ENCODE measurements at regions not wholly inside any gene's neighbourhood (a gene's known extent, or its start where the extent isn't known, plus 50 kb on each side); places are given as distances from the start of the nearest gene placed in this dataset.
"Not testable (repeated sequence)": the region's sequence is repeated elsewhere in the genome, so short reads cannot be mapped to it uniquely, and the experiment has no call there.

DNA sequence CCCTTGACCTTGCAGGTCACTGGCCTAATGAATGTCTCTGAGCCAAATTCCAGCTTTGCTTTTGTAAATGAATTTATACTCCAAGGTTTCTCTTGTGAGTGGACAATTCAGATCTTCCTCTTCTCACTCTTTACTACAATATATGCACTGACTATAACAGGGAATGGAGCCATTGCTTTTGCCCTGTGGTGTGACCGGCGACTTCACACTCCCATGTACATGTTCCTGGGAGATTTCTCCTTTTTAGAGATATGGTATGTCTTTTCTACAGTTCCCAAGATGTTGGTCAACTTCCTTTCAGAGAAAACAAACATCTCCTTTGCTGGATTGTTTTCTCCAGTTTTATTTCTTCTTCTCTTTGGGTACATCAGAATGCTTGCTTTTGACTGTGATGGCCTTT is 213.1 kb downstream of the POTEM start:
- in situ Hi-C loops (cut with MboI; ENCODE audit: low sequenced_read_pairs in 4 of 4); H3K4me1 ChIP-seq; H3K36me3 ChIP-seq; intact Hi-C loops (cut with DNase I; ENCODE audit: low total_unique reads); ATAC-seq; H3K9me3 ChIP-seq; H3K27ac ChIP-seq; H3K27me3 ChIP-seq; H3K4me3 ChIP-seq; DNase-seq: not testable (repeated sequence)

DNA sequence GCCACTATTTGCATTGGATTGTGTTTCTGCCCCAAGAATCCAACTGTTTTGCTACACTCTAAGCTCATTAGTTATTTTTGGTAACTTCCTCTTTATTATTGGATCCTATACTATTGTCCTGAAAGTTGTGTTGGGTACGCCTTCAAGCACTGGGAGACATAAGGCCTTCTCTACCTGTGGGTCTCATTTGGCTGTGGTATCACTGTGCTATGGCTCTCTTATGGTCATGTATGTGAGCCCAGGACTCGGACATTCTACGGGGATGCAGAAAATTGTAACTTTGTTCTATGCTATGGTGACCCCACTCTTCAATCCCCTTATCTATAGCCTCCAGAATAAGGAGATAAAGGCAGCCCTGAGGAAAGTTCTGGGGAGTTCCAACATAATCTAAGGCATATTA is 213.6 kb downstream of the POTEM start:
- in situ Hi-C loops (cut with MboI; ENCODE audit: low sequenced_read_pairs in 4 of 4); H3K9me3 ChIP-seq; H3K27ac ChIP-seq; H3K27me3 ChIP-seq; intact Hi-C loops (cut with DNase I; ENCODE audit: low total_unique reads); H3K4me3 ChIP-seq; DNase-seq; H3K36me3 ChIP-seq; H3K4me1 ChIP-seq; ATAC-seq: not testable (repeated sequence)

DNA sequence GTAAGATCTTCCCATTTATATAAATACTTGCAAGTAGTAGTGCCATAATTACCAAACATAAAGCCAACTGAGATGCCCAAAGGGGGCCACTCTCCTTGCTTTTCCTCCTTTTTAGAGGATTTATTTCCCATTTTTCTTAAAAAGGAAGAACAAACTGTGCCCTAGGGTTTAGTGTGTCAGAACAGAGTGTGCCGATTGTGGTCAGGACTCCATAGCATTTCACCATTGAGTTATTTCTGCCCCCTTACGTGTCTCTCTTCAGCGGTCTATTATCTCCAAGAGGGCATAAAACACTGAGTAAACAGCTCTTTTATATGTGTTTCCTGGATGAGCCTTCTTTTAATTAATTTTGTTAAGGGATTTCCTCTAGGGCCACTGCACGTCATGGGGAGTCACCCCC is 227.9 kb downstream of the POTEM start:
- H3K36me3 ChIP-seq; H3K4me3 ChIP-seq; H3K27me3 ChIP-seq; H3K9me3 ChIP-seq; in situ Hi-C loops (cut with MboI; ENCODE audit: low sequenced_read_pairs in 4 of 4); ATAC-seq; DNase-seq; H3K27ac ChIP-seq; H3K4me1 ChIP-seq; intact Hi-C loops (cut with DNase I; ENCODE audit: low total_unique reads): not testable (repeated sequence)

DNA sequence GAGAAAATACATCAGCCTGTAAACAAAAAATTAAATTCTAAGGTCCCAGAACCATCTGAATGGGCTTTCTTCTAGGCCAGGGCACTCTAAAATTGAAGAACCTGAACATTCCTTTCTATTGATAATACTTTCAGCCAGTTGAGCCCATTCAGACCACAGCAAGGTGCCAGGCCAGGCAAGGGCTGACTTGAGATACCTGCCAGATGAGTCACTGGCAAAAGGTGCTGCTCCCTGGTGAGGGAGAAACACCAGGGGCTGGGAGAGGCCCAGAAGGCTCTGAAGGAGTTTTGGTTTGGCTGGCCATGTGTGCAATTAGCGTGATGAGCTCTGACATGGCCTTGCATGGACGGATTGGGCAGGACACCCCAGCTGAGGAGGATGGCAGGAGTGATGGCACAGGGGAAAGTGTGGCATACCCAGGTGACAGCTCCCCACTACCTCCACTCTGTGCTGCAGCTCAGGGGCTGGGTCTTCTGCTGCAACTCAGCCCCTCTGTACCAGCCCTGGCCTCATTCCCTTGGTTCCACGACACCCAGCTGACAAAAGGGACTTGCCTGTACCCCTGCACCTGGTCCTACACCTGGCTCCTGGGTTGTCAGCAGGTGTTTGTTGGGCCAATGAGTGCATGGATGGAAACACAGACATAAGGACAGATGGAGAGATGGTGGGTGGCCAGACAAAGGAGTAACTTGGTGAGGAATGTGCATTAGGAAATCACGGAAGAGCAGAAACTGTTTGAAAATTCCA is 230.4 kb downstream of the POTEM start:
- H3K27me3 ChIP-seq; H3K4me1 ChIP-seq; in situ Hi-C loops (cut with MboI; ENCODE audit: low sequenced_read_pairs in 4 of 4); H3K4me3 ChIP-seq; H3K27ac ChIP-seq; ATAC-seq; intact Hi-C loops (cut with DNase I; ENCODE audit: low total_unique reads); DNase-seq; H3K9me3 ChIP-seq; H3K36me3 ChIP-seq: not testable (repeated sequence)

DNA sequence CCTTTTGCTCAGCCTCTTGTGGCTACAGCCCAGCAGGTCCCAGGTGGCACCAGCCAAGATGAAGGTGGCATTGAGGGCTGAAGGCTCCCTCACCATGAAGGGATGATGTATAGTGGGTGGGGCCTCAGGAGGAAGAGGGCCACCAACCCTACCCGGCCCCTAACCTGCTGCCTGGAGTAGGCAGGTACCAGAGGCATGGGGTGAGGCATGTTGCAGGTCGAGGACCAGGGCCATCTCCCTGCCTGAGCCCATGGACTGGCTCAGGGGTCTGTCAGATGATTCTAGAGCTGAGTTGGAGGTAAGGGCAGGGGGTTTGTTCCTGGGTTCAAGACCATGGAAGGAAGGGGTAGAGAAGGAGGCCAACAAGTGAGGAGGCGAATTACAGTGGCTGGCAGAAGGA is 231.1 kb downstream of the POTEM start:
- in situ Hi-C loops (cut with MboI; ENCODE audit: low sequenced_read_pairs in 4 of 4); DNase-seq; ATAC-seq; H3K9me3 ChIP-seq; H3K27ac ChIP-seq; H3K36me3 ChIP-seq; H3K4me1 ChIP-seq; H3K27me3 ChIP-seq; intact Hi-C loops (cut with DNase I; ENCODE audit: low total_unique reads); H3K4me3 ChIP-seq: not testable (repeated sequence)

DNA sequence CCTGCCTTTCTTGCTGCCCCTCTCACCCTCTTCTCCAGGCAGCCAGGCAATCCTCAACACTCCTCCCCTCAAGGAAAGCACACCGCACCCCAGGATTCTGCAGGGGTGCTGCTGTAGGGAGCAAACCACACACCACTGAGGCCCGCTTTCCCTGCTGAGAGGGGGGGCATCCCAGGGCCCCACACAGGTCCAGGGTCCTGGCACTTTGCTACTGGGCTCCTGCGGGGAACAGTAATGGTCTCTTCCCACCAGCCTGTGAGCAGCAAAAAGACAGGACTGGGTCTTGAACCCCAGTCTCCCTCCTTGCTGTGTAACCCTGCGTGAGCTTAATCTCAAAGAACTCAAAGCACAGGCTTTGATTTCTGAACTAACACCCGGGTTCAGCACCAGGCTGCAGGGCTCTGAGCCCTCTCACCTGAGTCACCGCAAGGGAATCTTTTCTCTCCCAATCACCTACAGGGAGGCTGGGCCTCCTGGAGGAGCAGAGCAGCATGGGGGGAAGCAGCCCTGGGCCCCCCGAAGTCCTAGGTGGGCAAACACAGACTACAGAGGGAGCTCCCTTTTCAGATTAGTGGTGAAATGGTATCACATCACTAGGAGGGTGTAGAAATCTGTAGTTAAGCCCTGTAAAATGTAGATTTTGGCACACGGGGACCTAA is 232.6 kb downstream of the POTEG start:
- H3K9me3 ChIP-seq; H3K27ac ChIP-seq; ATAC-seq; H3K4me3 ChIP-seq; DNase-seq; intact Hi-C loops (cut with DNase I; ENCODE audit: low total_unique reads); in situ Hi-C loops (cut with MboI; ENCODE audit: low sequenced_read_pairs in 4 of 4); H3K36me3 ChIP-seq; H3K4me1 ChIP-seq; H3K27me3 ChIP-seq: not testable (repeated sequence)

DNA sequence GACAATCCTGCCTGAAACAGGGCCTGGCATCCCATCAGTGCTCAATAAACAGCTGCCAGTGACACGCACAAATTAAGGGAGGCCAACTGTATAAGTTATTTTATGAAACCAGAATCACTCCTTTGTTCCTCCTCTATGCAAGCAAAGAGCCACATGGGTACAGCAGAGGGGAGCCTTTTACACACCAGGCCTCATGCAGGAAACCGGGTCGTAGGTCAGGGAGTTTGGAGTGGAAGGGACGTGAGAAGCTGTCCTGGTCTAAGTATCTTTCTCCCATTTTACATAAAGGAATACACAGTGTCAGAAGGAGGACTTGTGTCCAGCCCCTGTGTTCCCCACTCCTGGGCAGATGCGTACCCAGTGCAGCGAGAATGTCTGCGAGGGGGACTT is 232.1 kb downstream of the POTEG start:
- H3K27ac ChIP-seq; H3K36me3 ChIP-seq; H3K4me3 ChIP-seq; ATAC-seq; intact Hi-C loops (cut with DNase I; ENCODE audit: low total_unique reads); in situ Hi-C loops (cut with MboI; ENCODE audit: low sequenced_read_pairs in 4 of 4); DNase-seq; H3K9me3 ChIP-seq; H3K4me1 ChIP-seq; H3K27me3 ChIP-seq: not testable (repeated sequence)

DNA sequence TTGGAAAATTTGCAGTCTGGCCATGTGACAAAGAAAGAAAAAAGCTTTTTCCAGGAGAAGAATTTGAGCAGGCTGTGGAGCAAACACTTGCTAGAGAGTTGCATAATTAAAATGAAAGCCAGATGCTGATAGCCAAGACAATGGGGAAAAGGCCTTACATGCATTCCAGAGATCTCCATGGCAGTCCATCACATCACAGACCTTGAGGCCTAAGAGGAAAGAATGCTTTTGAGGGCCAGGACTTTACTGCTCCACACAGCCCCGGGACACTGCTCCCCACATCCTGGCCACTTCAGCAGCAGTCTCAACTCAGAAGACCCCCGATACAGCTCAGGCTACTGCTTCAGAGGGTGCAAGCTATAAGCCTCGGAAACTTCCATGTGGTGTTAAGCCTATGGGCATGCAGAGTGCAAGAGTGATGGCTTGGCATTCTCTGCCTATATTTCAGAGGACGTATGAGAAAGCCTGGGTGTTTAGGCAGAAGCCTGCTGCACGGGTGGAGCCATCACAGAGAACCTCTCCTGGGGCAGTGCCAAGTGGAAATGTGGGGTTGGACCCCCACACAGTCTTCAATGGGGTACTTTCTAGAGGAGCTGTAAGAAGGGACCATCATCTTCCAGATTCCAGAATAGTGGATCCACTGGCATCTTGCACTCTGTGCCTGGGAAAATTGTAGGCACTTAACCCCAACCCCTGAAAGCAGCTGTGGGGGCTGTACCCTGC is 230.7 kb downstream of the POTEG start:
- H3K36me3 ChIP-seq; ATAC-seq; H3K4me1 ChIP-seq; H3K4me3 ChIP-seq; intact Hi-C loops (cut with DNase I; ENCODE audit: low total_unique reads); H3K27ac ChIP-seq; H3K27me3 ChIP-seq; DNase-seq; H3K9me3 ChIP-seq; in situ Hi-C loops (cut with MboI; ENCODE audit: low sequenced_read_pairs in 4 of 4): not testable (repeated sequence)

DNA sequence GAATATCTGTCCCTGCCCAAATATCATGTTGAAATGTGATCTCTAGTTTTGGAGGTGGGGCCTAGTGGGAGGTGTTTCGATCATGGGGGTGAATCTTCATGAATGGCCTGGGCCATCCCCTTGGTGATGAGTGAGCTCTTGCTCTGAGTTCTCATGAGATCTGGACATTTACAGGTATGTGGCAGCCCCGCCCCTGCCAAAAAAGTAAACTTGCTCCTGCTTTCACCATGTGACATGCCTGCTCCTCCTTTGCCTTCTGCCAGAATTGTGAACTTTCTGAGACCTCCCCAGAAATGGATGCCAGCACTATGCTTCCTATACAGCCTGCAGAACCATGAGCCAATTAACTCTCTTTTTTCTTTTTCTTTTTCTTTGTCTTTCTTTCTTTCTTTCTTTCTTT is 229.3 kb downstream of the POTEG start:
- ATAC-seq; H3K4me3 ChIP-seq; H3K27me3 ChIP-seq; intact Hi-C loops (cut with DNase I; ENCODE audit: low total_unique reads); in situ Hi-C loops (cut with MboI; ENCODE audit: low sequenced_read_pairs in 4 of 4); H3K9me3 ChIP-seq; DNase-seq; H3K27ac ChIP-seq; H3K36me3 ChIP-seq; H3K4me1 ChIP-seq: not testable (repeated sequence)

DNA sequence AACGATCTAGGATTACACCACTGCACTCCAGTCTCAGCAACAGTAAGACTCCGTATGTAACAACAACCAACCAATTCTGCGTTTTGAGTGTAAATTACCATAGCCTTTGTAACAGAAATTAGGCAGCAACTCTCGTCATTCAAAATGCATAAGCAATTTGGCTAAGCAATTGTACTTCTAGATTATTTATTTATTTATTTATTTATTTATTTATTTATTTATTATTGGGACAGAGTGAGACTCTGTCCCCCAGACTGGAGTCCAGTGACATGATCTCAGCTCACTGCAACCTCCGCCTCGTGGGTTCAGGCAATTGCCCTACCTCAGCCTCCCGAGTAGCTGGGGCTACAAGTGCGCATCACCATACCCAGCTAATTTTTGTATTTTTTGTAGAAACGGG is 217.7 kb downstream of the POTEG start:
- H3K36me3 ChIP-seq; H3K4me1 ChIP-seq; in situ Hi-C loops (cut with MboI; ENCODE audit: low sequenced_read_pairs in 4 of 4); H3K27me3 ChIP-seq; H3K27ac ChIP-seq; intact Hi-C loops (cut with DNase I; ENCODE audit: low total_unique reads); ATAC-seq; H3K9me3 ChIP-seq; H3K4me3 ChIP-seq; DNase-seq: not testable (repeated sequence)

DNA sequence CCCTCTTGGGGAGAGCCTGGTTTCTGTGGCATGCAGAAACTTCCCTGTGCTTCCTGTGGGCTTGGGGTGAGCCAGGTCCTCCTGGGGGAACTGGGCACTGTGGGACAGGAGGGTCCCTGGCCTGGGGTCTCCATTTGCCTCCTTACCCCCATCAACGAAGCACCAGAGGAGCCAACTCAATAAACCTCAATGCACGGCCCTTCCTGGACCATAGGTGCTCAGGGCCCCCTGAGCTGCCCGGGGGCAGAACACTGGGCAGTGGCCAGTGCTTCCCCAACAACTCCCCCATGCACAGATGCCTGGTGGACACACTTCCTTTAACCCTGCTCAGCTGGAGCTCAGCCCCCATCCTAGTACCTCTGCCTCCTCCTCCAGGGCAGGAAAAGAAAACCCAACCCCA is 214.7 kb downstream of the POTEG start:
- ATAC-seq; H3K36me3 ChIP-seq; H3K27ac ChIP-seq; H3K9me3 ChIP-seq; intact Hi-C loops (cut with DNase I; ENCODE audit: low total_unique reads); H3K4me3 ChIP-seq; in situ Hi-C loops (cut with MboI; ENCODE audit: low sequenced_read_pairs in 4 of 4); DNase-seq; H3K27me3 ChIP-seq; H3K4me1 ChIP-seq: not testable (repeated sequence)

DNA sequence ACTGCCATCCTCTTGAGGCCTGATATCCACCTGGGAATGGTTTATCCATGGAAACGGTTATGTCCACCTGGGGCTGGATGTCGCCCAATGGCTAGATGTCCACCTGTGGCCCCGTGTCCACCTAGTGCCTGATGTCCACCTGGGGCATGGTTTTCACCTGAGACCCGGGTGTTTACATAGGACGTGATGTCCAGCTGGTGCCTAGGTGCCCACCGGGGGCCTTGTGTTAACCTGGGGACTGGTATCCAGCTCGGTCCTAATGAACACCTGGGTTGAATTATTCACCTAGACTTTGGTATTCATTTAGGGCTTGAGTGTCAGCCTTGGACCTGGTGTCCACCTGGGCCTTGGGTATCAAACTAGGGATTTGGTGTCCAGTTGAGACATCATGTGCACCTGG is 202.7 kb downstream of the POTEG start:
- H3K9me3 ChIP-seq; in situ Hi-C loops (cut with MboI; ENCODE audit: low sequenced_read_pairs in 4 of 4); H3K27me3 ChIP-seq; intact Hi-C loops (cut with DNase I; ENCODE audit: low total_unique reads); H3K36me3 ChIP-seq; H3K4me3 ChIP-seq; H3K27ac ChIP-seq; ATAC-seq; DNase-seq; H3K4me1 ChIP-seq: not testable (repeated sequence)

All from gastrocnemius medialis (tissue), 4 donors.